OCI-LY1 (cell line): ENCODE measurements at regions not wholly inside any gene's neighbourhood (a gene's known extent, or its start where the extent isn't known, plus 50 kb on each side); places are given as distances from the start of the nearest gene placed in this dataset.

Source experiments
- EZH2 ChIP-seq: fragments of 200-600 bp; sonication (generic), shearing (Covaris generic); IDR thresholded peaks from 2 replicates; pipeline ENCODE4 v1.8.0; 2017; ENCODE audit warnings: borderline replicate concordance, mixed run types, mild to moderate bottlenecking, antibody characterized with exemption, low read length, moderate library complexity, mixed read lengths
- TF ChIP-seq, protein P1 (sequence below): fragments of 200-600 bp; sonication (generic), shearing (Covaris generic); IDR thresholded peaks from 2 replicates; pipeline ENCODE4 v1.5.1; 2017; ENCODE audit warnings: mild to moderate bottlenecking, antibody characterized with exemption, low read length, moderate library complexity, mixed read lengths

DNA sequence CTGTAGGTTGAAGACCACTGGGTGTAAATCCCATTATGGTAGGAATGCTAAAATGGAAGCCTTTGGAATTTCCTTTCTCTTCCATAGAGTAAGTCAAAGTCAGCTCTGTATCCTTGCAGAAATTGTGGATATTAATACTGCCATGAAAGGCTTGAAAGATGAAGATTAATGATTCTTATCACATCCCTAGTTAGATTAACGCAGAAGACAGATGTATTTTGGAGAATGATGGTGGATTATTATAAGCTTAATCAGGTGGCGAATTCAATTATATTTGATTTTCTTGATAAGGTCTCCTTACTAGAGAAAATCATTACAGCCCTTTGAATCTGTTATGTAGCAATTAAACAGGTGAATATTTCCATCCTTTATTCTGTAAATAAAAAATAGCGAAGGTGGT, 270.1 kb downstream of the PHF14 start:
- TF ChIP-seq, protein P1, sequence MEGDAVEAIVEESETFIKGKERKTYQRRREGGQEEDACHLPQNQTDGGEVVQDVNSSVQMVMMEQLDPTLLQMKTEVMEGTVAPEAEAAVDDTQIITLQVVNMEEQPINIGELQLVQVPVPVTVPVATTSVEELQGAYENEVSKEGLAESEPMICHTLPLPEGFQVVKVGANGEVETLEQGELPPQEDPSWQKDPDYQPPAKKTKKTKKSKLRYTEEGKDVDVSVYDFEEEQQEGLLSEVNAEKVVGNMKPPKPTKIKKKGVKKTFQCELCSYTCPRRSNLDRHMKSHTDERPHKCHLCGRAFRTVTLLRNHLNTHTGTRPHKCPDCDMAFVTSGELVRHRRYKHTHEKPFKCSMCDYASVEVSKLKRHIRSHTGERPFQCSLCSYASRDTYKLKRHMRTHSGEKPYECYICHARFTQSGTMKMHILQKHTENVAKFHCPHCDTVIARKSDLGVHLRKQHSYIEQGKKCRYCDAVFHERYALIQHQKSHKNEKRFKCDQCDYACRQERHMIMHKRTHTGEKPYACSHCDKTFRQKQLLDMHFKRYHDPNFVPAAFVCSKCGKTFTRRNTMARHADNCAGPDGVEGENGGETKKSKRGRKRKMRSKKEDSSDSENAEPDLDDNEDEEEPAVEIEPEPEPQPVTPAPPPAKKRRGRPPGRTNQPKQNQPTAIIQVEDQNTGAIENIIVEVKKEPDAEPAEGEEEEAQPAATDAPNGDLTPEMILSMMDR, result no peak
- no peak for TF ChIP-seq EZH2
